HG02588 (cell line): ENCODE measurements at regions not wholly inside any gene's neighbourhood (a gene's known extent, or its start where the extent isn't known, plus 50 kb on each side); places are given as distances from the start of the nearest gene placed in this dataset.

ENCODE experiments used
- ATAC-seq: cut with Tn5 transposase; IDR thresholded peaks from one replicate; pipeline ENCODE4 v1.9.1; 2021; ENCODE audit warnings: mild to moderate bottlenecking, moderate library complexity; ENCODE audit not compliant: unreplicated experiment

DNA sequence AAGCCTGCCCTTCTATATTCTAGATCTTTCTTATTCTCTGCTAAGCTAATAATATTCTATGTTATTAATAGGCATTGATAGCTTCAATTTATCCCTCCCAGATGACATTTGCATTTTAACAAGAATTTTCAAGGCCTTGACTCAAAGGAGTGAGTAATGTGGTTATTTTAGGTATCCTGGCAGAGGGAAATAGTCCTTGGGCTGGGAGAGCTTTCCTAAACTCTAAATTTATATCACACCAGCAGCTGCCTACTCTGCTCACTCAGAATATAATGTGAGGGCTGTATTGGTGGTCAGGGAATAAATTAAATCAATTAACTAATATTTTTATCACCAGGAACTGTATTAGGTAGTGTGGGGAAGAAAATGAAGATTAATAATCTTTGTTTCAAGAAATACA is 74.8 kb upstream of the ADAM23 start:
- no peak for ATAC-seq

DNA sequence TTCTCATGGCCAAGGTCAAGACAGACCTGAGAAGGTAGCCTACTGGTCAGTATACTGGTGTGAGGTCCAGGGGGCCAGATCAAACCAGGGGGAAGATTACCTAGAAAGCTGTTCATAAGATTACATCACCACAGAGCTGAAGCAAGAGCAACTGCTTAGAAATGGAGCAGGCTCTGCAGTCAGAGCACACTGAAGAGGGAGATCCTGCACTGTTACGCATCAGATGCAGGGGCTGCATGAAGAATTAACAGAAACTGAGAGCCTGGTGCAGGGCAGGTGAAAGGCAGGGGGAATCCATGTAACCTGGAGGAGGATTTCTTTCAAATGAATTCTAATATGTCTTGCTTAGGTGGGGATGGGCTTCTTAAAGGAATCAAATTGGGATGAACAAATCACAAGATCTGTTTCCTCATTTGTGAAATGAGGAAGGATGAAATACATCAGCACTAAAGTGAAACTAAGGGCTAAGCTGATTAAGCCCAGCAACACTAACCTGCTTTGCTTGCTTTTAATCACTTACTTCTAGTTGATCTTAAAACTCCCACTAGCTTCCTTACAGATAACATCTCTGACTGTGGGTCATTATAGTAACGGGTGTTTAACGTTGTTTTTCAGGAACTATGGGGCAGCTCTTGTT is 74.3 kb upstream of the ADAM23 start:
- ATAC-seq: no peak

DNA sequence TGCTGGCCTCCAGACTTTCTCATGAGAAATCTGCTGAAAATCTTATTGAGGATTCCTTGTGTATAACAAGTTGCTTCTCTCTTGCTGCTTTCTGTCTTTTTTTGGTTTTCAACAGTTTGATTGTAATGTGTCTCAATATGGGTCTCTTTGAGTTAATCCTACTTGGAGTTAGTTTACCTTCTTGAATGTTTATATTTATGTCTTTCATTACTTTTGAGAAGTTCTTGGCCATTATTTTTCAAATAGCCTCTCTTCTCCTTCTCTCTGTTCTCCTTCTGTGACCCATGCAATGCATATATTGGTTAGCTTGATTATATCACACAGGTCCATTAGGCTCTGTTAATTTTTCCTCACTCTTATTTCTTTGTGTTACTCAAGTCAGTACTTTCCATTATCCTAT is 67.4 kb upstream of the ADAM23 start:
- ATAC-seq: no peak

DNA sequence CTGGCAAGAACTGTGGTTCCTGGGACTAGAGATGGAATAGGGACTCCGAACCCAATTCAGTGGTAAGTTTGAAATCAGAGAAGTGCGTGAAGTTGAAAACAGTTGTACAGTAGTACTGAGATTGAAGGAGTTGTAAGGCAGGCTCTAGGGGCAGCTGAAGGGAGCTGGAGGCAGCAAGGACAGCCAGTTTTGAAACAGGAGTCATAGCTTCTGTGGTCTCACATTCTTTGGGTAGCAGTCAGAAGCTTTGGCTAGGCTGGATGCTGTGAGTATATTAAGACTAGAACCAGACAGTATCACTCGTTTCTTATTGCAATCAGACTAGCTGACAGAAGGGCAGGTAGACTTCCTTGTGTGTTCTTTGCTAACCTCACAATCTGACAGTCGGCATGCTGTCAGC is 64.5 kb upstream of the ADAM23 start:
- ATAC-seq: no peak

DNA sequence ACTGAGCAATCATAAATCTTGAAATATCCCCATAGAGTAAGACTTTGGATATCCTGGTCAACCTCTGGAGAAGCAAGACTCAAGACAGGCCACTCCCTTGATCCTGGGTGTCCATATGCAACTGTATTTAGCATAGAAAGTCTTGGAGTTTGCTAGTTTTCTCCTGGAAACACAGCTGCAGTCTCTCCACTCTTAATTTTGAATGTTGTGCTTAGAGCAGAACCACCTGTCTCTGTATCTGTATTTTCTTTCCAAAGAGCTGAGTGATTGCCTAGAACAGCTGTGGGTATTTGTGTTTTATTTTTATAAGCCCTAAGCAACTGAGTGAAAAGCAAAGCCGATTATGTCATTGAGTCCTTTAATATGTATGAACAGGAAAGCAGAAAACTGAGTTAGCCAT is 64.1 kb upstream of the ADAM23 start:
- no peak for ATAC-seq

DNA sequence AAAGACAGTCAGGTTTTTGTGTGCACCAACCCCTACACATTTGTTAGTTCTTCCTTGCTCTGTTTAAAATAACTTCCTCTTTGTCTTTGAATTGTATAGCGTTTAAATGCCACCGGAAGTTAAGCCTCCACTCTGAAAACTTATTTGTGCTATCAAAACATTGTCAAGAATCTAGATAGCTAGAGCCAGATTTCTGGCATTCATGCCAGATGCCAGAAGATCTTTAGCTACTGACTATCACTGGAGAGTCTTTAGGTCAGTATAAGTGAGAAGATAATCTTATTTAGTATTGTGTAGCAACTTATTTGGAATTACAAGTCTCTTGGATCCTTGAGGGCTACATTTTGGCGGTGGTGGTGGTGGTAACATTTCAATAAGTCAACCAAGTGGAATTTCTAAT is 63.4 kb upstream of the ADAM23 start:
- ATAC-seq: no peak

DNA sequence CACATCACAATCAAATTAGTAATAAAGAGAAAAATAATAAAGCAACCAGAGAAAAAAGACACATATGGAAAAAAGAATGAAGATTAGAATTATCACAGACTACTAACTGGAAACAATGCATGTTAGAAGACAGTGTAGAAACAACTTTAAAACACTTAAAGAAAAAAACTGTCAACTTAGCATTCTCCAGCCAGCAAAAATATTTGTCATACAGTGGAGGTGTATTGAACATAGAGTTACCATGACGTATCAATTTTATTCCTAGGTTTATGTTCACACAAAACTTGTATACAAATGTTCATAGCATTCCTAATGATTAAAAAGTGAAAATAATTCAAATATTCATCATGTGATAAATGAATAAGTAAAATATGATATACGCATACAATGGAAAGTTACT is 61.5 kb upstream of the ADAM23 start:
- no peak for ATAC-seq

DNA sequence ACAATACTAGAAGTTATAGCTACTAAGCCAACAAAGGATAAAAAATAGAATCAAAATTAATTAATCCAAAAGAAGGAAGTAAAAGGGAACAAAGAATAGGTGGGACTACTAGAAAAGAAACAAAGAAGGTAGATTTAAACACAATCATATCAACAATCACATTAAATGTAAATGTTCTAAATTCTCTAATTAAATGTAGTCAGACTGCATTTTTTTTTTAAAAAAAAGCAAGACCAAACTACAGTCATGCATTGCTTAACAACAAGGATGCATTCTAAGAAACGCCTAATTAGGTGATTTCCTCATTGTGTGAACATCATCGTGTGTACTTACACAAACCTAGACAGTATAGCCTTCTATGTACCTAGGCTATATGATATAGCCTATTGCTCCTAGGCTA is 59.7 kb upstream of the ADAM23 start:
- no peak for ATAC-seq

DNA sequence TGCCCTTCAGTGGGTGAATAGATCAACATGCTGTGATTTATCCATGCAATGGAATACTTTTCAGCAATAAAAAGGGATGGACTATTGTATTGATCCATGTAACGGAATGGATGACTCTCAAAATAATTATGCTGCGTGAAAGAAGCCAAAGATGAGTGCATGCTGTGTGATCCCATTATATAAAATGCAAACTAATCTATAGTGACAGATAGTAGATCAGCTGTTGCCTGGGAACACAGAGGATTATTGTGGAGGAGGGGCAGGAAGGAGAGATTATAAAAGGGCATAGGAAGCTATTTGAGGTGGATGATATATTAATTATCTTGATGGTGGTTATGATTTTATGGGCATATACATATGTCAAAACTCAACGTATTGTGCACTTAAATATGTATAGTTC is 55.5 kb upstream of the ADAM23 start:
- no peak for ATAC-seq

DNA sequence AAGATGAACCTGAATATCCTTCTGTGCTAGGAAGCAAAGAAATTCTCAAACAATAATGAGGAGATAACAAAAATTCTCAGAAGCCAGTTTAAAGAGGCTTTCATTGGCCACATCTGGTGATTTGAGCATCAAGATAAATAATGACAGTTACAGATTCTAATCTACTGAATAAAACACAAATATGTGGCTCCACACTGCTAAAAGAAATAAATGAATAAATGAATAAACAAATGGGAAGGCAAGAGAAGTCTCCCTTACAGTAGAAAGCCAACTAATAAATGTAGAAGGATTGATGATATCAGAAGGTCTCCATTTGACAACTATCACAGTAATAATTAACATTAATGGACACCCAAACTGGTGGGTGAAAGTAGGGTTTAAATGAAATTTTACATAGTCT is 54.6 kb upstream of the ADAM23 start:
- no peak for ATAC-seq

DNA sequence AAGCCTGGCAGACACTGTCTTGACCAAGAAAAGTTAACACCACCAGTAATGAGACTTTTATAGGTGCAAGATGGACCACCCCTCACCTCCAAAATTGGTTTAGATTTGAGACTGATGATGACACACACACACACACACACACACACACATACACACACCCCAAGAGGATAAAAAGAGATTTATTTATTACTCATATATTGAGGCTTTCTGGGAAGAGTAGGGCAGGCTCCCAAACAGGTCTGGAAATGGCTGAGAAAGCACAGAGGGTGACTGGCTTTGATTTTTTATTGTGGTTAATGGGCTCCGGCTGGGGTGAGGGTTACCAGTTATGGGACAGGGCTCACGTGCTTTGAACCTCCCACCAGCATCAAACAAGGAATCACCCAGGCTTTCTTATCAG is 54.2 kb upstream of the ADAM23 start:
- no peak for ATAC-seq

DNA sequence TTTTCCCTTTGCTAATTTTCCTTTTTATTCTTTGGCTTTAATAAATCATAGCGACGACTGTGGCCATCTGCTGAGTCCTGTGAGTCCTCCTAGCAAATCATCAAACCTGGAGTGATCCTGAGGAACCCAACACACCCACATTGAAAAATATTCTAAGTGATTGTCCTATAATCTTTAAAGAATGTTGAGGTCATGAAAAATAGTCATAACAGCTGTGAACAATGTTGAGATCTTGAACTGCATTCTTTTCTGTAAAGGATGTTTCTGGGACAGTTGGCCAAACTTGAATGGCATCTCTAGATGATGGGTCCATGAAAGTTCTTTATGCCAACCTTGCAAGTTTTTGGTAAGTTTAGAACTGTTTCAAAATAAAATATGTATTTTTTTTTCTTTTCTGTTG is 53.2 kb upstream of the ADAM23 start:
- no peak for ATAC-seq

DNA sequence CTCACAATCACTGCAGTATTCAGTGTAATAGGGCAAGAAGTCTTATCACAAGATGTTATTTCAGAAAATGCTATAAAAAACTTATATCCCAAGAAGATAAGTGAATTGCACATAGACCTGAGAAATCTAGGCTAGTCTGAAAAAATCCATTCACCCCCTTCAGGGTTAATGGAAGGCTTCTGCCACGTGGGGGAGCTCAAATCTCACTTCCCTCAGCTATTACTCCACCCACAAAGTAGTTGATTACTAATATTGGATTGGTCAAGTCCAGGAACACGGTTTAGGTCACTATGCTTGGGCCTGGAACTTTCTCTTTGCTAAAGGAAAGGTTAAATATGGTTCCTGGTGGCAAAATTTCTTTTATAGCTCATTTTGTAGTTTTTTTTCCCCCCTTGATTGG is 51.2 kb upstream of the ADAM23 start:
- peak; percentile 91 for ATAC-seq
